Lung (tissue), 12 donors: ENCODE measurements at regions not wholly inside any gene's neighbourhood (a gene's known extent, or its start where the extent isn't known, plus 50 kb on each side); places are given as distances from the start of the nearest gene placed in this dataset. TPM values are rescaled to one million over a fixed set of nuclear protein-coding genes. Genes with fewer than 3 reads are reported as not detected.
A peak's percentile ranks its signal among the peaks of the same experiment; 100 is the strongest.

ENCODE experiments used
- ATAC-seq: fragments of 200-7000 bp; cut with Tn5 transposase; one replicate; pipeline ENCODE4 v1.9.1; 2020; ENCODE audit warnings: moderate number of reproducible peaks; ENCODE audit not compliant: insufficient read depth, low FRiP score
- DNase-seq, 3 donors: peaks; one replicate each; pipeline ENCODE4 v3.0.0-alpha.2; 2013 to 2017
- H3K27ac ChIP-seq, 2 donors: one replicate each; pipeline ENCODE4 v1.5.1; 2013; ENCODE audit warnings: mild to moderate bottlenecking in 2 of 2, moderate library complexity in 2 of 2, control low read depth in 1 of 2, inconsistent platforms in 1 of 2, low read depth in 1 of 2, low read length in 1 of 2
- H3K27me3 ChIP-seq, 3 donors: one replicate each; pipeline ENCODE4 v1.5.1; 2013; ENCODE audit warnings: low read length in 2 of 3; ENCODE audit not compliant: control insufficient read depth in 3 of 3, insufficient read depth in 3 of 3
- H3K36me3 ChIP-seq, 4 donors: one replicate each; pipeline ENCODE4 v1.5.1; 2013; ENCODE audit warnings: low read length in 4 of 4, mild to moderate bottlenecking in 1 of 4, moderate library complexity in 1 of 4; ENCODE audit not compliant: control insufficient read depth in 4 of 4, insufficient read depth in 4 of 4
- H3K4me1 ChIP-seq, 5 donors: one replicate each; pipeline ENCODE4 v1.5.1; 2013; ENCODE audit warnings: low read length in 5 of 5, mild to moderate bottlenecking in 2 of 5, moderate library complexity in 1 of 5; ENCODE audit not compliant: control insufficient read depth in 5 of 5, insufficient read depth in 5 of 5
- H3K4me3 ChIP-seq: one replicate; pipeline ENCODE4 v1.5.1; 2013; ENCODE audit warnings: mild to moderate bottlenecking, control low read depth, moderate library complexity
- H3K9ac ChIP-seq, 2 donors: one replicate each; pipeline ENCODE4 v1.5.1; 2013; ENCODE audit warnings: low read length in 2 of 2, control low read depth in 1 of 2; ENCODE audit not compliant: insufficient read depth in 1 of 2
- H3K9me3 ChIP-seq, 4 donors: one replicate each; pipeline ENCODE4 v1.5.1; 2013; ENCODE audit warnings: low read length in 3 of 4, mild to moderate bottlenecking in 1 of 4, moderate library complexity in 1 of 4; ENCODE audit not compliant: control insufficient read depth in 4 of 4, insufficient read depth in 3 of 4
- CTCF ChIP-seq: IDR thresholded peaks from 2 replicates; pipeline ENCODE4 v1.5.1; 2012; ENCODE audit warnings: mild to moderate bottlenecking; ENCODE audit errors: control extremely low read depth, extremely low read depth
- WGBS, 2 donors: extraction: QIAGEN DNeasy Blood & Tissue Kit; methylation state at CpG; one replicate each; pipeline ENCODE4 v1.1.7; 2013; 5-methylcytosine and 5-hydroxymethylcytosine counted together
- small RNA-seq: library from RNA; depleted of rRNA; stranded (forward); fragments of <200 nt; gene quantifications from one replicate; pipeline ENCODE3, GENCODE V24; 2014; ENCODE audit warnings: low replicate concordance
- donor health status: control.
- donor health status: control.
- donor health status: Bipolar disorder and iron deficiency.
- donor health status: healthy.
- donor health status: DM: yes; HTN: yes; CAD: no.

DNA sequence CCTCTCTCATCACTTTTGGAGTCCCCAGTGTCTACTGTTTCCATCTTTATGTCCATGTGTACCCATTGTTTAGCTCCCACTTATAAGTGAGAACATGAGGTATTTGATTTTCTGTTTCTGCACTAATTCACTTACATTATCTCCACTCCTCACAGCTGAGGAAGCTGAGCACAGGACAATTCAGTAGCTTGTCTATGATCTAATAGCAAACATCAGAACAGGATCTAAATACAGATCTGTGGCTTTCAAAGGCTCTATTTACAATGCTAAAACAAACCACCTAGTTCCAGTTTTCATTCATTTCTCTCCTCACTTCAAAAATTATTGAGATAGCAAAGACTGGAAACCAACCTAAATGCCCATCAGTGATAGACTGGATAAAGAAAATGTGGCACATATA lies 52.0 kb upstream of the DDX18 start:
- H3K27ac ChIP-seq: no peak overlapping the region
- DNase-seq: no peak
- H3K27me3 ChIP-seq: no peaks in the 10 kb centered on the region
- H3K4me1 ChIP-seq: no peaks in the 10 kb centered on the region
- H3K36me3 ChIP-seq: no peaks in the 10 kb centered on the region
- no peaks in the 10 kb centered on the region for H3K9me3 ChIP-seq
- no peak for TF ChIP-seq CTCF
- no peak for ATAC-seq
- no peak overlapping the region for H3K9ac ChIP-seq
- no peak overlapping the region for H3K4me3 ChIP-seq

DNA sequence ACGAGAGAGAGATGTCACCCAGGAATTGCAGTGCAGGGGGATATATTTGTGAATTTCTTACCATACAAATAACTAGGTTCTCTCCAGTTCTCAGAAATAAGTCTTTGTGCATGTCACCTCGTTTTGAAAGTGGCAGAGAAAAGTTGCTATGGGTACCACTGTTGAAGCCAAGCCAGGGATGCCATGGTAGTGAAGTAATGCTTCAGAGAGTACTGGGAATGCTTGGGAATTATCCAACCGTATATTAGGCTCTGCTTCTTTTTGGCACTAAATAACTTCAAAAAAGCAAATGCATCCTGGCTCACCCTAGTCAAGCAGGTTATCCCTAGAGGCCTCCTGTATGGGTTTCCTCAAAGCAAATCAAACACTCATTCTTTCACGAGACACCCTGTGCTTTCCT lies 50.7 kb upstream of the DDX18 start:
- no peak overlapping the region for H3K9ac ChIP-seq
- no peaks in the 10 kb centered on the region for H3K9me3 ChIP-seq
- H3K4me3 ChIP-seq: no peak overlapping the region
- no peak overlapping the region for H3K27ac ChIP-seq
- DNase-seq: peak; percentile 14 to 64 (median 22)
- 52 to 70% methylated on average over 4 of the region's 4 CpGs for WGBS, 2 donors
- no peak for TF ChIP-seq CTCF
- no peaks in the 10 kb centered on the region for H3K4me1 ChIP-seq
- no peaks in the 10 kb centered on the region for H3K27me3 ChIP-seq
- H3K36me3 ChIP-seq: no peaks in the 10 kb centered on the region
- no peak for ATAC-seq

Small RNA genes lying in the stretch of these regions (small RNA-seq; reads per million reads assigned to genes)
- gene AC104408.1 (not detected), gene RNU7-190P (not detected)
